ENCODE measurements at regions not wholly inside any gene's neighbourhood (a gene's known extent, or its start where the extent isn't known, plus 50 kb on each side); places are given as distances from the start of the nearest gene placed in this dataset.

DNA sequence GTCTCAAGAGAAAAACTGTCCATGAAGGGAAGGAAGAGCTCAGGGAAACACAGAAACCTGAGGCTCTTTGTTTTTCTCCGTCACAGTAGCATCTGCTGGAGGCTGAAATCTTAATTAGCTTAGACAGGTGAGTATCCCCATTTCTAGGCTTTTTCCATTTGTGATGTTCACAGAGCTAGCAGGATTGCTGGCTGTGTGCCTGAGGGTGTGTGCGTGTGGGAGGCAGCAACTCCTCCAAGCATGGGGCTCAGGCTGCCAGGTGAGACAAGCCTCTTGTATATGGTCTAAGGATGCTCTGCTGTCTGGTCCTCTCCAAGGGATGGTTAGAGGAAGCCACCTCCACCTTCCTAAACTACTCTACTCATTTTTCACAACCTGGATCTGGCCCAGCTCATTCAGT, 569.9 kb downstream of the HS3ST4 start:
- Mint-ChIP-seq H3K4me3 (ENCODE audit: unreplicated experiment) (no peak overlapping the region), H3K9me3 (ENCODE audit: unreplicated experiment) (peaks cover 49% of the 10 kb centered on the region), H3K27ac (ENCODE audit: low read depth, unreplicated experiment) (no peak overlapping the region), H3K36me3 (ENCODE audit: insufficient read depth, unreplicated experiment) (no peaks in the 10 kb centered on the region), H3K4me1 (ENCODE audit: insufficient read depth, unreplicated experiment) (no peaks in the 10 kb centered on the region), H3K27me3 (ENCODE audit: insufficient read depth, unreplicated experiment) (no peaks in the 10 kb centered on the region)
- ChIA-PET CTCF (interaction anchor here (0.7 kb wide), 1 partner anchor 96 kb away, joined by 3 read pairs; no protein-coding TSS in a partner anchor), POLR2A (no interaction called here)
- DNase-seq (ENCODE audit: unreplicated experiment): no peak
- intact Hi-C loops (cut with micrococcal nuclease): no loop called here
- TF ChIP-seq, protein P1, sequence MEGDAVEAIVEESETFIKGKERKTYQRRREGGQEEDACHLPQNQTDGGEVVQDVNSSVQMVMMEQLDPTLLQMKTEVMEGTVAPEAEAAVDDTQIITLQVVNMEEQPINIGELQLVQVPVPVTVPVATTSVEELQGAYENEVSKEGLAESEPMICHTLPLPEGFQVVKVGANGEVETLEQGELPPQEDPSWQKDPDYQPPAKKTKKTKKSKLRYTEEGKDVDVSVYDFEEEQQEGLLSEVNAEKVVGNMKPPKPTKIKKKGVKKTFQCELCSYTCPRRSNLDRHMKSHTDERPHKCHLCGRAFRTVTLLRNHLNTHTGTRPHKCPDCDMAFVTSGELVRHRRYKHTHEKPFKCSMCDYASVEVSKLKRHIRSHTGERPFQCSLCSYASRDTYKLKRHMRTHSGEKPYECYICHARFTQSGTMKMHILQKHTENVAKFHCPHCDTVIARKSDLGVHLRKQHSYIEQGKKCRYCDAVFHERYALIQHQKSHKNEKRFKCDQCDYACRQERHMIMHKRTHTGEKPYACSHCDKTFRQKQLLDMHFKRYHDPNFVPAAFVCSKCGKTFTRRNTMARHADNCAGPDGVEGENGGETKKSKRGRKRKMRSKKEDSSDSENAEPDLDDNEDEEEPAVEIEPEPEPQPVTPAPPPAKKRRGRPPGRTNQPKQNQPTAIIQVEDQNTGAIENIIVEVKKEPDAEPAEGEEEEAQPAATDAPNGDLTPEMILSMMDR (IDR thresholded peaks at IDR 0.05; ENCODE audit: unreplicated experiment): no peak
- no TSS peak for BruUV-seq (replicated peaks)

DNA sequence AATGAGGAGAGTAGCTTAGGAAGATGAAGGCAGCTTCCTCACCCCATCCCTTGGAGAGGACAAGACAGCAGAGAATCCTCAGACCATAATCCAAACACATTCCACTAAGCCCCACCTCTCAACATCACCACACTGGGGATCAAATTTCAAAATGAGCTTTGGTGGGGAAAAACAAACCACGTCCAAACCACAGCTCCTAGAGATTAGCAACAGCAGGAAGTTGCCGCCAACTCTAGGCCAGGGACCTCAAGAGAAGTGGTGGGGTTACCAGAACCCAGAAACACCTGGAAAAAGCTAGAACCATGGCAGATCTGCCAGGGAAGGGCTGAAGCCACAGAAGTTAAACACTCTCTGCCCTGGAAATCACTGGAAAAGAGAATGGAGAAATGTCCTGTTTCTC, 571.6 kb downstream of the HS3ST4 start:
- H3K36me3 Mint-ChIP-seq (ENCODE audit: insufficient read depth, unreplicated experiment): no peaks in the 10 kb centered on the region
- DNase-seq (ENCODE audit: unreplicated experiment): no peak
- TF ChIP-seq, protein P1 (IDR thresholded peaks at IDR 0.05; ENCODE audit: unreplicated experiment): no peak
- BruUV-seq (replicated peaks): no TSS peak
- no peak overlapping the region for H3K4me3 Mint-ChIP-seq (ENCODE audit: unreplicated experiment)
- no peaks in the 10 kb centered on the region for H3K4me1 Mint-ChIP-seq (ENCODE audit: insufficient read depth, unreplicated experiment)
- ChIA-PET CTCF (no interaction called here), POLR2A (no interaction called here)
- H3K27ac Mint-ChIP-seq (ENCODE audit: low read depth, unreplicated experiment): no peak overlapping the region
- no peaks in the 10 kb centered on the region for H3K27me3 Mint-ChIP-seq (ENCODE audit: insufficient read depth, unreplicated experiment)
- intact Hi-C loops (cut with micrococcal nuclease): no loop called here
- peaks cover 35% of the 10 kb centered on the region for H3K9me3 Mint-ChIP-seq (ENCODE audit: unreplicated experiment)

DNA sequence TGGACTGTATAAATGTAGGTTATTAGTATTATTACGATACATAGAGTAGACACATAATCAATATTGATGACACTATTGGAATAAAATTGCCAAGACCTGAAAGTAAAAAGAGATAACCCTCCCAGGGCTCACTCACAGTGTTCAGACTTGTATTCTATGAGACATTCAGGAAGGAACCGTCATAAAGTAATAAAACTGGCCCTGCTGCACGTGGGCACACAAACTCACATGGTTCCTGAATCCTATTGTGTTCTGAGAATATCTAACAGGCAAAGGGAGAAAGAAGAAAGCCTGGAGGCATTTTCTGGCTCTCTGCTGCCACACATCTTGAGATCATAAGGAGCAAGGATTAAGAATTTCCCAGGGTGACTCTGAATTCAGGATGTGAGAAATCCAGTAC, 575.9 kb downstream of the HS3ST4 start:
- H3K9me3 Mint-ChIP-seq (ENCODE audit: unreplicated experiment): peaks cover 31% of the 10 kb centered on the region
- BruUV-seq (replicated peaks): no TSS peak
- H3K36me3 Mint-ChIP-seq (ENCODE audit: insufficient read depth, unreplicated experiment): no peaks in the 10 kb centered on the region
- no peak overlapping the region for H3K27ac Mint-ChIP-seq (ENCODE audit: low read depth, unreplicated experiment)
- ChIA-PET CTCF (interaction anchor here (1.4 kb wide), 1 partner anchor 9 kb away, joined by 5 read pairs; no protein-coding TSS in a partner anchor), POLR2A (no interaction called here)
- intact Hi-C loops (cut with micrococcal nuclease): no loop called here
- no peaks in the 10 kb centered on the region for H3K4me1 Mint-ChIP-seq (ENCODE audit: insufficient read depth, unreplicated experiment)
- H3K4me3 Mint-ChIP-seq (ENCODE audit: unreplicated experiment): no peak overlapping the region
- DNase-seq (ENCODE audit: unreplicated experiment): no peak
- H3K27me3 Mint-ChIP-seq (ENCODE audit: insufficient read depth, unreplicated experiment): no peaks in the 10 kb centered on the region
- TF ChIP-seq, protein P1 (IDR thresholded peaks at IDR 0.05; ENCODE audit: unreplicated experiment): no peak

DNA sequence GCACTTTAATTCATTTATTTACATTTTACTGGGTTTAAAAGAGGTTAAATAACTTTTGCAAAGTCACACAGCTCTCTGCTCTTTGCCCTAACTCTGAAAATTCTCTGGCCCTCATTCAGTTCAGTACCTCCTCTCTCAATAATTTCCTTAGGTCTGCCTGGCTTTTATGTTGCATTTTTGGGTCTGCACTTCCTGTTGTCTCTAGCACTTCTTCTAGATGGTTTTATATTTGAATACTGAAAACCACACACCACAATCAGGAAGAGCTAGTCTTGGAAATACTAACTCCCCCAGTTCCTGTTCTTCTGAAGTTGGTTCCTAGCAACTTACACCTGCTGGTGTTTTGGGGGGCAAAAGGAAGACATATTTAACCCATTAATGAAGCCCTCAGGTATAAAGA, 577.9 kb downstream of the HS3ST4 start:
- ChIA-PET POLR2A (no interaction called here), CTCF (no interaction called here)
- intact Hi-C loops (cut with micrococcal nuclease): no loop called here
- H3K27me3 Mint-ChIP-seq (ENCODE audit: insufficient read depth, unreplicated experiment): no peaks in the 10 kb centered on the region
- no peak for DNase-seq (ENCODE audit: unreplicated experiment)
- H3K9me3 Mint-ChIP-seq (ENCODE audit: unreplicated experiment): peaks cover 25% of the 10 kb centered on the region
- H3K4me3 Mint-ChIP-seq (ENCODE audit: unreplicated experiment): no peak overlapping the region
- TF ChIP-seq, protein P1 (IDR thresholded peaks at IDR 0.05; ENCODE audit: unreplicated experiment): no peak
- no peak overlapping the region for H3K27ac Mint-ChIP-seq (ENCODE audit: low read depth, unreplicated experiment)
- no peaks in the 10 kb centered on the region for H3K36me3 Mint-ChIP-seq (ENCODE audit: insufficient read depth, unreplicated experiment)
- no TSS peak for BruUV-seq (replicated peaks)
- no peaks in the 10 kb centered on the region for H3K4me1 Mint-ChIP-seq (ENCODE audit: insufficient read depth, unreplicated experiment)

All from MCF 10A (cell line).